Fibroblast of villous mesenchyme (primary cell): ENCODE measurements at regions not wholly inside any gene's neighbourhood (a gene's known extent, or its start where the extent isn't known, plus 50 kb on each side); places are given as distances from the start of the nearest gene placed in this dataset.

ENCODE experiments used
- DNase-seq: peaks from one replicate; pipeline ENCODE4 v3.0.0-alpha.2; 2010; ENCODE audit warnings: low read depth
- H3K4me3 ChIP-seq: 2 replicates; pipeline ENCODE4 v1.5.1; 2011; ENCODE audit warnings: low read depth, mild to moderate bottlenecking, low read length
- CTCF ChIP-seq: IDR thresholded peaks from 2 replicates; pipeline ENCODE4 v1.5.1; 2012; ENCODE audit warnings: low read depth, mild to moderate bottlenecking, low read length; ENCODE audit not compliant: insufficient read depth

- TF ChIP-seq CTCF: no peak
- DNase-seq: no peak
- H3K4me3 ChIP-seq: no peak overlapping the region
Measured at GRCh38 chr2:8368463-8368862, 313.4 kb upstream of the ID2 start.

GRCh38 chr2:8369522-8369921 is 312.3 kb upstream of the ID2 start:
- no peak for TF ChIP-seq CTCF
- DNase-seq: no peak

GRCh38 chr2:8370258-8370802 is 311.5 kb upstream of the ID2 start:
- DNase-seq: no peak
- no peak for TF ChIP-seq CTCF
- H3K4me3 ChIP-seq: no peak overlapping the region

More at GRCh38 chr2:8369522-8369921, 312.3 kb upstream of the ID2 start:
- H3K4me3 ChIP-seq: no peak overlapping the region

- TF ChIP-seq CTCF: no peak
- H3K4me3 ChIP-seq: no peak overlapping the region
Measured at GRCh38 chr2:8371653-8372052, 310.2 kb upstream of the ID2 start.

GRCh38 chr2:8374782-8375181 is 307.1 kb upstream of the ID2 start:
- DNase-seq: no peak
- TF ChIP-seq CTCF: no peak
- no peak overlapping the region for H3K4me3 ChIP-seq

More at GRCh38 chr2:8371653-8372052, 310.2 kb upstream of the ID2 start:
- DNase-seq: no peak

GRCh38 chr2:8376603-8377410 is 305.0 kb upstream of the ID2 start:
- no peak for TF ChIP-seq CTCF
- no peak for DNase-seq
- no peak overlapping the region for H3K4me3 ChIP-seq
